Prostate gland (tissue), 2 donors: ENCODE measurements at regions not wholly inside any gene's neighbourhood (a gene's known extent, or its start where the extent isn't known, plus 50 kb on each side); places are given as distances from the start of the nearest gene placed in this dataset.

ENCODE experiments used
- CTCF ChIP-seq, 4 experiments: fragments of 200-600 bp in 2 of 4; fragments of 450-650 bp in 2 of 4; sonication (generic) in 2 of 4; IDR thresholded peaks; 1 replicate in 3 of 4; 2 replicates in 1 of 4; pipeline ENCODE4 v1.5.1; 2016 to 2019; ENCODE audit warnings: antibody characterized with exemption in 4 of 4, mild to moderate bottlenecking in 2 of 4, moderate library complexity in 2 of 4
- POLR2AphosphoS5 ChIP-seq: sonication (generic); formaldehyde crosslinking; IDR thresholded peaks from one replicate; pipeline ENCODE4 v1.6.1; 2017; ENCODE audit warnings: antibody characterized with exemption

- TF ChIP-seq CTCF (IDR thresholded peaks at IDR 0.05) (no peak), POLR2AphosphoS5 (no peak)
These were observed 143.8 kb upstream of the FAM83B start for GRCh38 chr6:54702772-54703171.
